ENCODE measurements at regions not wholly inside any gene's neighbourhood (a gene's known extent, or its start where the extent isn't known, plus 50 kb on each side); places are given as distances from the start of the nearest gene placed in this dataset.

GRCh38 chr11:91755526-91755925, 469.1 kb upstream of the FAT3 start:
- DNase-seq (no peak), ATAC-seq (ENCODE audit: poor library complexity) (no peak)
- intact Hi-C loops (cut with DNase I): no loop called here

GRCh38 chr11:91749251-91749650, 475.4 kb upstream of the FAT3 start:
- intact Hi-C loops (cut with DNase I): no loop called here
- ATAC-seq (ENCODE audit: poor library complexity) (no peak), DNase-seq (no peak)

GRCh38 chr11:91742155-91742554, 482.5 kb upstream of the FAT3 start:
- intact Hi-C loops (cut with DNase I): no loop called here
- no peak for DNase-seq
- ATAC-seq (ENCODE audit: poor library complexity): no peak

- DNase-seq (no peak), ATAC-seq (ENCODE audit: poor library complexity) (no peak)
- intact Hi-C loops (cut with DNase I): no loop called here
These were observed 493.6 kb upstream of the FAT3 start for GRCh38 chr11:91731051-91731450.

- no peak for ATAC-seq (ENCODE audit: poor library complexity)
- intact Hi-C loops (cut with DNase I): no loop called here
- no peak for DNase-seq
These were observed 494.0 kb upstream of the FAT3 start for GRCh38 chr11:91730620-91731019.

DNA sequence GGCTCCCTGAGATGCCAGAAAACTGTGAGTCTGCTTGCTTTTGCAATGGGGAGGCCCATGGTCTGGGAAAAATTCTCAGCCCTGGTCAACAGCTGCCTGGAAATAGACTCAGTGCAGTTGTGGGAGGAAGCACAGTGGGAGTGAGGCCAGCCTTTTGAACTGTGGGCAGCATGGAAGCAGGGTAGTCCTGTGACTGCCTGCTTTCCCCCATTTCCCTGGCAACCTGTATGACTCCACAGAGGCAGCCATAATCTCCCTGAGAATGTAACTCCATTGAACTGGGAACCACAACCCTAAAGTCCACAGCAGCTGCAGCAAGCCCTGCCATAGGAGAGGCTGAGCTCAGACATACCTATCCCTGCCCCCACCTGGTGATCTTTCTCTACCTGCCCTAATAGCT, 494.6 kb upstream of the FAT3 start:
- intact Hi-C loops (cut with DNase I): no loop called here
- DNase-seq: no peak
- ATAC-seq (ENCODE audit: poor library complexity): no peak

GRCh38 chr11:91717169-91717568, 507.4 kb upstream of the FAT3 start:
- DNase-seq (no peak), ATAC-seq (ENCODE audit: poor library complexity) (no peak)
- intact Hi-C loops (cut with DNase I): no loop called here

DNA sequence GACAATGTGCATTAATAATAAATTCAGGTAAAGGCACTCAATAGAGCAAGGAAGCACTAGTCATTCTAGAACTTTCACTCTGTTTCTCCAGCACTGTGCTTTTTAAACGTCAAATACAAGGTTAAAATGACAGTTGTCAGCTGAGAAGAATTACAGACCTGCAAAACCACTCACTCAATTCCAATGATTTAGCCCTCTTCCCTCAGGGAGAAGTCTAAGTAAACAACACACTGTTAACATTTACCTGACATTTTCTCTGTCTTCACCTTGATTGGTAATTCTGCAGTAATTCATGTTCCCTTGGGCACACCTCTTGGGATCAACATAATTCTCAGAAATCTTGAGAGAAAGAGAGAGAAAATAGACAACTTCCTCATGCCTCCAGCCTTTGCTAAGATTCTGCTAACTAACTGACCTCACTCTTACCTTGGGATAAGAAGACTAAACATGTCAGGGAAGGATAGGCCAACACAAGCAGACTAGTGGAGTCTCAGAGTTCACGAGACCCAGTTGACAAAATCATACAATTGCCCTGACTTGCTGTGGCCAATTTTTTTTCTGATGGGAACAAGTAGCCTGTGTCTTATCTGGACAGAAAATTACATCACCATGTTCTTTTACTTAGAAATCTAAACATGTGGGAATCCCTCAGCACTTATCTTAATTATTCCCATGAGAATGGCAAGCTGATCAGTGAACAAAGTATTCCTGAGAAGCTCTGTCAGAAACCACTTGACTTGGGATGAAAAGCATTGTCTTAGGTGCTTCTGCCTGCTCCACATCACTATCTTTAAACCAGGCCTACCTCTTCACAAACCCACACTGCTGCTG, 516.8 kb upstream of the FAT3 start:
- ATAC-seq (ENCODE audit: poor library complexity): no peak
- DNase-seq: no peak
- intact Hi-C loops (cut with DNase I): no loop called here

- intact Hi-C loops (cut with DNase I): no loop called here
- ATAC-seq (ENCODE audit: poor library complexity) (no peak), DNase-seq (no peak)
These were observed 521.6 kb upstream of the FAT3 start for GRCh38 chr11:91703042-91703441.

DNA sequence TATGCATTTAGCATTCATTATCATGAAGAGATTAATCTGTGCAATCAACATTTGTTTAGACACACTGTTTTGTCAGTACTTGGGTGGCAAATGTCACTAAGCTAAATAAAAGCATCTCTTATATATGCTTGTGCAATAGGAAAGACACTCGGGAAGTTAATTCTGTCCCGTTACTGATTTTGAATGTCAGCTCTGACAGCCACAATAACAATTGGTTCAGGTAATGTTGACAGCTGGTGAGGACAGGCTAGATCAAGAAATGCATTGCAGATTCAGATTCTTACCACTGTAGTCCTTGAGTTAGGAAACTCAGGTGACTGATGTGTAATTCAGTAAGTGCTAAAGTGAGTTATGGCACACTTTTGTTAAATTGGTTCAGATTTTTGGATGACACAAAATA, 523.8 kb upstream of the FAT3 start:
- ATAC-seq (ENCODE audit: poor library complexity) (no peak), DNase-seq (no peak)
- intact Hi-C loops (cut with DNase I): no loop called here

GRCh38 chr11:91698845-91699244, 525.8 kb upstream of the FAT3 start:
- DNase-seq: no peak
- ATAC-seq (ENCODE audit: poor library complexity): no peak
- intact Hi-C loops (cut with DNase I): no loop called here

- intact Hi-C loops (cut with DNase I): no loop called here
- ATAC-seq (ENCODE audit: poor library complexity) (no peak), DNase-seq (no peak)
These were observed 530.3 kb upstream of the FAT3 start for GRCh38 chr11:91694331-91694730.

- DNase-seq: no peak
- intact Hi-C loops (cut with DNase I): no loop called here
- ATAC-seq (ENCODE audit: poor library complexity): no peak
These were observed 532.7 kb upstream of the FAT3 start for GRCh38 chr11:91691872-91692271.

DNA sequence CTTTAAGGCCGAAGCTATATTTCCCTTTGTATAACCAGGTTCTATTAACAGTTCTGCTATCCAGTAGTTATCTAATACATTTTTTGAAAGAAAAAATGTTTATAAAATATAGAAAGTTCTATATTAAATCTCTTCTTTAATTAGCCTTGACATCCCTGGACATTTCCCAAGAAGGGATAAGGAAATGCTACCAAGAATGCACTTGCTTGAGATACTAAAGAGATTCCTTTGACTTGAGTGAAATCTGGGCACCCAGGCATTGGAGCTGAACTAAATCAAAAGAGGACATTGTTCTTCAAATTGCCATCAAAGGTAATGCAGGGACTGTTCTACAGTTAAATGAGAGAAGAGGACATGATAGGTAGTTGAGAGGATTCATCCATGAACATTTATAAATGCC, 535.9 kb upstream of the FAT3 start:
- DNase-seq (no peak), ATAC-seq (ENCODE audit: poor library complexity) (no peak)
- intact Hi-C loops (cut with DNase I): no loop called here

GRCh38 chr11:91686700-91687099, 537.9 kb upstream of the FAT3 start:
- ATAC-seq (ENCODE audit: poor library complexity) (no peak), DNase-seq (no peak)
- intact Hi-C loops (cut with DNase I): no loop called here

DNA sequence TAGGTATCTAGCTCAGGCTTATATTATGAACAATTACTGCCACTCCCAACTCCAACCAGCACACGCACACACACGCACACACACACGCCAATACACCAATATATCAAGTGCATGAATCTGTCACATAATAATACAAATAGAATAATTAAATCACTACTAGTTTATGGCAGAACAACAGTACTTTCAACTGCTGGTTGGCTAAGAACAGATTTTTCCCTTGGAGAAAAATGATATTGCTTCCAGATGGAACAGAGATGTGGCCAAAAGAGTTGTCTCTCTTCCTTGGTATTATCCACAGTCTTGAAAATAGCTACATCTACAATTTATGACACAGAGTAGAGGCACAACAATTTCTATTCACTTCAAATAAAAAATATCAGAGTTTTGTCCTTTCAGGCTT, 538.3 kb upstream of the FAT3 start:
- ATAC-seq (ENCODE audit: poor library complexity) (no peak), DNase-seq (no peak)
- intact Hi-C loops (cut with DNase I): no loop called here

DNA sequence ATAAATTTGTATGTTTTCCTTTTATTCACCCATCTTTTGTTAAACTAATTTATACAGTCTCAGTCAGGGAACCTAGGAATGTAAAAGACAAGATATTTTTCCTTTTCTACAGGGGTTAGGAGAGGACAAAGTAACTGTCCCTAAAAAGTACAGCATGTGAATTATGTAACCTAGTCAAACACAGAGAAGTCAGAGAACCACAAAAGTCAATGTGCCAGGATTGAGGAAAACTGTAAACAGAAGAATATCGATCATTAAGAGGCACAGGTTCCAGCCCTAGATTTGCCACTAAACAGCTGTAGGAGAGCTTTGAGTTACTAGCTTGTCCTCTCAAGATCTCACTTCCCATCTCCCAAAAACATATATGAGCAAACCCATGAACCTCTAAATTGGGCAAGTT, 550.9 kb upstream of the FAT3 start:
- ATAC-seq (ENCODE audit: poor library complexity) (no peak), DNase-seq (no peak)
- intact Hi-C loops (cut with DNase I): no loop called here

DNA sequence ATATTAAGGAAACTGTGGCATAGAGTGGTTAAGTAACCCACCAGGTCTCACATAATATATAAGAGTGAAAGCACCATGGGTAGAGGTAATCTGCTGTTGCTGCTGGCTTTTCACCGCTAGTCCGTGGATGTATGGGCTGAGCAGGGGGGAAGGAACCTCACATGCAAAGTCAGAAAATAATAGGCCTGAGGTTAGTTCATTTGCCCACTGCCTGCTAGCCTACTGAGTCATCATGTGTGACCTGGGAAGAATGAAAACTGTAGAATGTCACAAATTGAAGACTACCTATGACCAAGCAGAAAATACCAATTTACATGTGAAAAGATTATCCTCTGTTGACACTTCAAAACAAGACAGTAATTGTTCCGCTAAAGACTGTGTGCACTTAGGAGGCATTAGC, 560.1 kb upstream of the FAT3 start:
- intact Hi-C loops (cut with DNase I): no loop called here
- no peak for DNase-seq
- ATAC-seq (ENCODE audit: poor library complexity): no peak

DNA sequence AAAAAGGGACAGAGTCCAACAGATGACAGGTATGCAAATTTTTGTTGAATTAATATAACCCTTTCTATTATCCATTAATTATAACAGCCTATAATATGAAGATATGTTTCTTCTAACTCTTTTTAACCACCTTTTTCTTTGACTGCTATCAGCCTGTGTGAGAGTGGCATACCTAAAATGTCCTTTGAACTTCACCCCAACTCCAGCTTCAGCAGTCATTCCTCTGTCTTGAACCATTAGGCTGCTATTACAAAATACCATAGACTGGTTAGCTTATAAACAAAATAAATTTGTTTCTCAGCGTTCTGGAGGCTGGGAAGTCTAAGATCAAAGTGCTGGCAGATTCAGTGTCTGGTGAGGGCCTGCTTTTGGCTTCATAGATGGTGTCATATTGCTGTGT, 564.6 kb upstream of the FAT3 start:
- intact Hi-C loops (cut with DNase I): no loop called here
- no peak for ATAC-seq (ENCODE audit: poor library complexity)
- no peak for DNase-seq

- DNase-seq (no peak), ATAC-seq (ENCODE audit: poor library complexity) (no peak)
- intact Hi-C loops (cut with DNase I): no loop called here
These were observed 569.9 kb upstream of the FAT3 start for GRCh38 chr11:91654686-91655085.

GRCh38 chr11:91653079-91653754, 571.4 kb upstream of the FAT3 start:
- intact Hi-C loops (cut with DNase I): no loop called here
- ATAC-seq (ENCODE audit: poor library complexity) (peak; percentile 72), DNase-seq (no peak)

Data from Right ventricle myocardium superior (tissue), 1 donor.